K562 (cell line): ENCODE measurements at regions not wholly inside any gene's neighbourhood (a gene's known extent, or its start where the extent isn't known, plus 50 kb on each side); places are given as distances from the start of the nearest gene placed in this dataset.

Source experiments
- EZH2 ChIP-seq: IDR thresholded peaks from 2 replicates; pipeline ENCODE4 v1.6.1; 2012; ENCODE audit warnings: low read depth, mild to moderate bottlenecking, inconsistent platforms, low read length, borderline replicate concordance
- FOXM1 ChIP-seq, 2 experiments: fragments of 450-650 bp in 1 of 2; sonication (generic) in 1 of 2; formaldehyde crosslinking in 1 of 2; IDR thresholded peaks; 2 replicates each; pipeline versions ENCODE4 v1.6.1 to v1.9.0; 2017 to 2022; ENCODE audit warnings: low read depth in 2 of 2, mild to moderate bottlenecking in 2 of 2, missing genetic modification reagents in 1 of 2, moderate library complexity in 1 of 2
- FOXP1 ChIP-seq: sonication (generic); formaldehyde crosslinking; IDR thresholded peaks from 2 replicates; pipeline ENCODE4 v1.8.0; 2022; ENCODE audit warnings: mild to moderate bottlenecking, missing genetic modification reagents
- USF2 ChIP-seq: sonication (generic); formaldehyde crosslinking; IDR thresholded peaks from 2 replicates; pipeline ENCODE4 v1.5.0; 2020; ENCODE audit warnings: missing genetic modification reagents

- no peak for TF ChIP-seq FOXP1 (CRISPR knock-in tag)
- no peak for TF ChIP-seq FOXM1 (IDR thresholded peaks at IDR 0.05; ENCODE audit: low read depth)
- no peak for TF ChIP-seq FOXM1 (CRISPR knock-in tag; IDR thresholded peaks at IDR 0.05; ENCODE audit: low read depth)
- TF ChIP-seq USF2 (CRISPR knock-in tag): no peak
- TF ChIP-seq EZH2: no peak
These were observed 68.8 kb upstream of the IFNG-AS1 start for GRCh38 chr12:67920413-67920812.
